ENCODE measurements at regions not wholly inside any gene's neighbourhood (a gene's known extent, or its start where the extent isn't known, plus 50 kb on each side); places are given as distances from the start of the nearest gene placed in this dataset.

GRCh38 chr18:76058146-76058545, 436.9 kb downstream of the ZNF516 start:
- no peaks in the 10 kb centered on the region for H3K79me2 ChIP-seq
- no peak overlapping the region for H3K4me2 ChIP-seq (ENCODE audit: low read length)
- H3K4me3 ChIP-seq (ENCODE audit: low read depth, low read length): no peak overlapping the region
- no peaks in the 10 kb centered on the region for H3K4me1 ChIP-seq
- H3K27me3 ChIP-seq (ENCODE audit: control insufficient read depth, insufficient read depth, low read length): no peaks in the 10 kb centered on the region
- no peak overlapping the region for H2AFZ ChIP-seq
- H3K27ac ChIP-seq: no peak overlapping the region
- TF ChIP-seq CTCF (IDR thresholded peaks at IDR 0.05): no peak
- no peaks in the 10 kb centered on the region for H3K36me3 ChIP-seq (ENCODE audit: control insufficient read depth, insufficient read depth, low read length)
- no peaks in the 10 kb centered on the region for H3K9me3 ChIP-seq (ENCODE audit: control insufficient read depth, low read length)
- H3K9ac ChIP-seq: no peak overlapping the region

GRCh38 chr18:76057386-76057785, 437.7 kb downstream of the ZNF516 start:
- Histone ChIP-seq H3K79me2 (no peaks in the 10 kb centered on the region), H3K4me2 (ENCODE audit: low read length) (no peak overlapping the region), H3K27me3 (ENCODE audit: control insufficient read depth, insufficient read depth, low read length) (no peaks in the 10 kb centered on the region), H3K27ac (no peak overlapping the region), H3K9me3 (ENCODE audit: control insufficient read depth, low read length) (no peaks in the 10 kb centered on the region), H3K36me3 (ENCODE audit: control insufficient read depth, insufficient read depth, low read length) (no peaks in the 10 kb centered on the region), H3K4me3 (ENCODE audit: low read depth, low read length) (no peak overlapping the region), H3K9ac (no peak overlapping the region), H2AFZ (no peak overlapping the region), H3K4me1 (no peaks in the 10 kb centered on the region)
- no peak for TF ChIP-seq CTCF (IDR thresholded peaks at IDR 0.05)

- no peak for TF ChIP-seq CTCF (IDR thresholded peaks at IDR 0.05)
- Histone ChIP-seq H3K79me2 (no peaks in the 10 kb centered on the region), H3K27ac (no peak overlapping the region), H2AFZ (no peak overlapping the region), H3K9ac (no peak overlapping the region), H3K4me3 (ENCODE audit: low read depth, low read length) (no peak overlapping the region), H3K27me3 (ENCODE audit: control insufficient read depth, insufficient read depth, low read length) (no peaks in the 10 kb centered on the region), H3K9me3 (ENCODE audit: control insufficient read depth, low read length) (no peaks in the 10 kb centered on the region), H3K4me1 (no peaks in the 10 kb centered on the region), H3K36me3 (ENCODE audit: control insufficient read depth, insufficient read depth, low read length) (no peaks in the 10 kb centered on the region), H3K4me2 (ENCODE audit: low read length) (no peak overlapping the region)
Measured at GRCh38 chr18:76056471-76057110, 438.5 kb downstream of the ZNF516 start.

- H3K36me3 ChIP-seq (ENCODE audit: control insufficient read depth, insufficient read depth, low read length): no peaks in the 10 kb centered on the region
- no peak overlapping the region for H3K27ac ChIP-seq
- H3K9ac ChIP-seq: no peak overlapping the region
- H3K9me3 ChIP-seq (ENCODE audit: control insufficient read depth, low read length): no peaks in the 10 kb centered on the region
- H3K79me2 ChIP-seq: no peaks in the 10 kb centered on the region
- no peak overlapping the region for H3K4me3 ChIP-seq (ENCODE audit: low read depth, low read length)
- H3K4me1 ChIP-seq: no peaks in the 10 kb centered on the region
- no peaks in the 10 kb centered on the region for H3K27me3 ChIP-seq (ENCODE audit: control insufficient read depth, insufficient read depth, low read length)
- no peak for TF ChIP-seq CTCF (IDR thresholded peaks at IDR 0.05)
- no peak overlapping the region for H2AFZ ChIP-seq
- H3K4me2 ChIP-seq (ENCODE audit: low read length): no peak overlapping the region
Measured at GRCh38 chr18:76055578-76055977, 439.5 kb downstream of the ZNF516 start.

GRCh38 chr18:76055025-76055424, 440.0 kb downstream of the ZNF516 start:
- Histone ChIP-seq H3K9ac (no peak overlapping the region), H3K36me3 (ENCODE audit: control insufficient read depth, insufficient read depth, low read length) (no peaks in the 10 kb centered on the region), H2AFZ (no peak overlapping the region), H3K4me2 (ENCODE audit: low read length) (no peak overlapping the region), H3K27me3 (ENCODE audit: control insufficient read depth, insufficient read depth, low read length) (no peaks in the 10 kb centered on the region), H3K4me3 (ENCODE audit: low read depth, low read length) (no peak overlapping the region), H3K4me1 (no peaks in the 10 kb centered on the region), H3K9me3 (ENCODE audit: control insufficient read depth, low read length) (no peaks in the 10 kb centered on the region), H3K79me2 (no peaks in the 10 kb centered on the region), H3K27ac (no peak overlapping the region)
- TF ChIP-seq CTCF (IDR thresholded peaks at IDR 0.05): no peak
